HEK293T (cell line): ENCODE measurements at regions not wholly inside any gene's neighbourhood (a gene's known extent, or its start where the extent isn't known, plus 50 kb on each side); places are given as distances from the start of the nearest gene placed in this dataset.

Source experiments
- ARNT ChIP-seq: fragments of 450-650 bp; IDR thresholded peaks from 2 replicates; pipeline ENCODE4 v1.6.1; 2017; ENCODE audit warnings: mild to moderate bottlenecking
- ELF4 ChIP-seq: fragments of 450-650 bp; IDR thresholded peaks from 2 replicates; pipeline ENCODE4 v1.6.1; 2017; ENCODE audit warnings: antibody characterized with exemption
- FOXA1 ChIP-seq: fragments of 450-650 bp; IDR thresholded peaks from 2 replicates; pipeline ENCODE4 v1.6.1; 2016; ENCODE audit warnings: mild to moderate bottlenecking
- FOXM1 ChIP-seq: fragments of 450-650 bp; IDR thresholded peaks from 2 replicates; pipeline ENCODE4 v1.6.1; 2017; ENCODE audit warnings: mild to moderate bottlenecking, borderline replicate concordance
- PKNOX1 ChIP-seq: fragments of 450-650 bp; IDR thresholded peaks from 2 replicates; pipeline ENCODE4 v1.6.1; 2016
- SUZ12 ChIP-seq: fragments of 450-650 bp; IDR thresholded peaks from 2 replicates; pipeline ENCODE4 v1.6.1; 2016; ENCODE audit warnings: mild to moderate bottlenecking
- ZNF384 ChIP-seq: fragments of 450-650 bp; IDR thresholded peaks from 2 replicates; pipeline ENCODE4 v1.6.1; 2016

DNA sequence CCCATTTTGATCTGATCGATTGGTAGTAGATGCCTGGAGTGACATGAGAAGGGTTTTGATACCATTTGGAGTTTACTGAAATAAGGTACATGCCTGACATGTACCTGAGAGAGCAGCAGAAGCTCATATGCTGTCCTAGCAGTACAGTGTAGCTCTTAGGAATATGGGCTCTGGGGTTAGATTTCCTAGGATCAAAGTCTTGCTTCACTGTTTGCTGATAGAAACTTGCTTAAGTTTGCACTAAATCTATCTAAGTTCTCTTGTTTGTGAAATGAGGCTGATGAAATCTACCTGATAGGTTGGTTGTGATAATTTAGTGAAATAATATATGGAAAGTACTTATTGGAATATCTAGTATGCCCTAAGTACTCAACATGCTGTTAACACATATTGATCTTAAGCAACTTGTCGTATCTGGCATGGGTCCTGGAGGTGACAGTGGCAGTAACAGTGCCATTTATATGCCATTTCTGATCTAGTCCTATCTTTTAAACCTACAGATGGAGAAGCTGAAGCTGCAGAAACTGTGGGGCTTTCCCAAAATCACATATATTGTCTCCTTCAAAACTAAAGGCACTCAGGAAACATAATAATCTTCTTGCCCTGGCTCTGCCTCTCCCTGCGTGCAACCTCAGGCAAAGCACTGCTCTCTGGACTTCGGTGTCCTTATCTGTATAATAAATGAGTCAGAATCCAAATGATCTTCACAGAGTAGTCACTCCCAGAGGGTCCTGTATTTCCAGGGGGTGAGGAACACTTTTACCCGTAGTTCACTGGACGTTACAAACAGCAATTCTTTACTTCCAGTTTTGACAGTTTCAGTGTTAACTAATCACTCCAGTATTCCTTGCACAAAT is 223.6 kb upstream of the SETMAR start:
- no peak for TF ChIP-seq ARNT
- no peak for TF ChIP-seq SUZ12
- no peak for TF ChIP-seq ZNF384
- no peak for TF ChIP-seq FOXM1
- no peak for TF ChIP-seq FOXA1
- TF ChIP-seq ELF4: no peak
- TF ChIP-seq PKNOX1: no peak
